ENCODE measurements at regions not wholly inside any gene's neighbourhood (a gene's known extent, or its start where the extent isn't known, plus 50 kb on each side); places are given as distances from the start of the nearest gene placed in this dataset.

- TF ChIP-seq CSRNP3 (CRISPR knock-in tag; IDR thresholded peaks at IDR 0.05) (no peak), SNAI2 (CRISPR knock-in tag; IDR thresholded peaks at IDR 0.05) (no peak), GLIS3 (CRISPR knock-in tag; IDR thresholded peaks at IDR 0.05) (no peak)
Observed at GRCh38 chr3:101944308-101944707, 95.0 kb downstream of the NFKBIZ start.
